Loucy (cell line): ENCODE measurements at regions not wholly inside any gene's neighbourhood (a gene's known extent, or its start where the extent isn't known, plus 50 kb on each side); places are given as distances from the start of the nearest gene placed in this dataset.

Experiments used
- CTCF ChIP-seq: fragments of 200-600 bp; sonication (generic); conservative IDR thresholded peaks from 2 replicates; pipeline ENCODE4 v1.5.1; 2014; ENCODE audit warnings: mild to moderate bottlenecking, antibody characterized with exemption, low read length
- EZH2phosphoT487 ChIP-seq: fragments of 200-600 bp; IDR thresholded peaks from 2 replicates; pipeline ENCODE4 v1.6.1; 2018; ENCODE audit warnings: antibody characterized with exemption, mild to moderate bottlenecking, moderate library complexity, borderline replicate concordance

GRCh38 chr7:106583706-106584690 is 77.0 kb downstream of the CCDC71L start:
- TF ChIP-seq CTCF: no peak
- TF ChIP-seq EZH2phosphoT487: no peak
